NCI-H1694 (cell line): ENCODE measurements at regions not wholly inside any gene's neighbourhood (a gene's known extent, or its start where the extent isn't known, plus 50 kb on each side); places are given as distances from the start of the nearest gene placed in this dataset.
"Not testable (repeated sequence)": the region's sequence is repeated elsewhere in the genome, so short reads cannot be mapped to it uniquely, and the experiment has no call there.

Experiments used
- DNase-seq: peaks from one replicate; lab custom pipeline; 2025; lab: John Stamatoyannopoulos, UW

GRCh38 chr9:101991926-101992325, 253.5 kb upstream of the GRIN3A start:
- no peak for DNase-seq

DNA sequence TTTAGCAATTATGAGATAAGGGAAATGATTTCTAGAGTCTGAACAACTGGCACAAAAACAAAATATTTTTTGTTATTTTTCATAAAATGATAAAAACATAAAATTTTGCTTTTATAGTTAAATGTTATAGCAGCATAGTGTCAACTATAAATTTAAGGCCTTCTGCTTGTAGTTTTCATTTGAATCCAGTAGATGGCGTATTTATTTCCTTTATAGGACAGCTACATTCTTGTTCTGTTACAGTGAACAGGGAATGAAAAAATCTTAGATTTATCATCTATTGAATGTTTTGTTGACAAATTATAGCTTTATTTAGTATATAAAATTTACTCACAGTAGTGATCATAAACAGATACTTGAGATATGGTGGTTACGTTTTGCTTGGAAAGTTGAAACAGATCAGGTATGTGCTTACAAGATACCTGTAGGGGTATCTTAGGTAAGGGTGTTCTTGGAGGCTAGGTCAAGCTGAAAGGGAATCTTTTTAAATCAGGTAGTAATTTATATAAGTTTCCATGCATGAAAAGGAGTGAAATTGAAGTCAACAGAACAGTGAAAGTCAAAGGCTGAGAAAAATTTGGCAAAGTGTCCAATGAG, 239.3 kb upstream of the GRIN3A start:
- DNase-seq = no peak

DNA sequence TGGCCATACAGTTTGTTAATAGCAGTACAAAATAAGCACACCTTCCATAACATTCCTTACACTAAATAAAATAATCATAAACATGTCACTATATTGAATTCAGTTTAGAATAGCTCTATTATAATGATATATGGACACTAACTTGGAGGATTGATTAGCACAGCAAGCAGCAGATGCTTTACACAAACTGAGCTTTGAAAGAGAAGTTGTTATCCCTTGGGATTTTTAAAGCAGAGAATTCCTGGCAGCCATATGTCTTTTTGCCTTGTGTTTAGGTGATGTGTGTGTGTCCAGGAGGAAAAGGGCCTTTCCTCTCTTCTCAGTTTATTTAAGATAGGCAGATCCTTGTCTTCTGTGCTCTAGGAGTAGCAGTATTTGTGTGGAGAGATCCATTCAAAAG, 232.2 kb upstream of the GRIN3A start:
- DNase-seq = no peak

DNA sequence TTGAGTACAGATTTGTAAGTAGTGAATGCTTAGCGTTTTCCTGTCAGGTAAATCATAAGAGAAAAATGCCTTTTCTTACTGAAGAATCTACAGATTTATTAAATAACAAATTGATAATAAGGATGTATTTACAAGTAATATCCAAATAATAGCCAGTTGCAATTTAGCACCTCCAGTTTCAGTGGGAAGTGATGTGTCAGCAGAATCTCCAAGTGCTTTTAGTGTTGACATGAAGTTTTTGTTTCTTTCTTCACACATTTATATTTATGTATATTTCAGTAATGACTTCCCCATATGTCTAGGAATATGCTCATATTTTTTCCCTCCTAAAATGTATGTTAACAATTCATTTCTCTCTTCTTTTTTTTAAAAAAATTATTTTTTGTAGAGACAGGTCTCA, 229.9 kb upstream of the GRIN3A start:
- no peak for DNase-seq

DNA sequence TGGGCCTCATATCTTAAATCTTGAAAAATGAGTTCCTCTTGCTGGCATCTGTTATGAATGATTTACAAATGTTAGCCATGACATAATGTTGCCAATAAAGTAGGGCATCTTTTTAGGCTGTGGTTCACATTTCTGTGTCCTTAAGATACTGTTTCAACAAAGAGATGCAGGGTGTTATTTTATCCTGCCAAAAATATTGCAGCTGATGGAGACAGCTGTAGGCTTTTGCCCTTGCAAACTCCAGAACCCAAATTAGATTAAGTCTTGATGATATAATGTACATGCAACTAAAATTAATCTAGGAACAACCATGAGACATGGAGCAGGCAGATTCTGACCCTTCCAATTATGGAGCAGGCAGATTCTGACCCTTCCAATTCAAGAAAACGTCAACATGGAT, 228.2 kb upstream of the GRIN3A start:
- DNase-seq = no peak

DNA sequence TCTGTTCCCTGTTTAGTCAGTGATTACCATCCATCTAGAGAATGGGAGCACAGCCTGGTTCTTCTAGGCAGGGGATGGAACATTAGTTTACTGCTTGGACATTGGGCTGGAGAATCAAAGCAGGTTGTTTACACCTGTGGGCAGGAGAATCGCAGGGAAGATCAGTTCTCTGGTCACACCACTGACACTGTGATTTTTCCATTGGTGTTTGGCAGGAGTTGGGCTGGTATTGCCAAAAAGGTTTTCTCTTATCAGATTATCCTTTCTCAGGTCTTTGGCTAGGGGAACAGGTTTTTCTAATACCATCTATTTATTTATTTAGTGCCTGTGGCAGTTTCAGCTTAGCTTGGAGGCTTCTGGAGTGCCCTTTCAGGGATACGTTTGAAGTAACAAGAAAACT, 219.3 kb upstream of the GRIN3A start:
- no peak for DNase-seq

DNA sequence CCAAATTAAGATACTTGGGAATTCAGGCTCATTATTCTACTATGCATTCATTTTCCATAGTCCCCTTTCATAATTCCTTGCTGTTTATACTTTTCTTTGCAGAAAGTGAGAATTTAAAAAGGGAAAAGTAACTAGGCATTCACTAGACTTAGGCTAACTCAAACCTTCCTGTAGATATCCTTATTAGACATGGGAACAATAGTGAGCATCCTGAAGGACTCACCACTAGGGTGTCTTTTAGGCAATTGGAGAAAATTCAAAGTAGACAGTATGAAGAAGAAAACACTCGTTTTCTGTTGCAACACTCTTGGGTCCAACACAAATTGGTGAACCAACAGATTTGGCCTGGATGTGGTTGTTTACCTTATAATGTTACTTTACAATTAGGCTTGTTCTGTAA, 213.2 kb upstream of the GRIN3A start:
- no peak for DNase-seq

- DNase-seq = no peak
Measured at GRCh38 chr9:101931756-101932155, 193.3 kb upstream of the GRIN3A start.

DNA sequence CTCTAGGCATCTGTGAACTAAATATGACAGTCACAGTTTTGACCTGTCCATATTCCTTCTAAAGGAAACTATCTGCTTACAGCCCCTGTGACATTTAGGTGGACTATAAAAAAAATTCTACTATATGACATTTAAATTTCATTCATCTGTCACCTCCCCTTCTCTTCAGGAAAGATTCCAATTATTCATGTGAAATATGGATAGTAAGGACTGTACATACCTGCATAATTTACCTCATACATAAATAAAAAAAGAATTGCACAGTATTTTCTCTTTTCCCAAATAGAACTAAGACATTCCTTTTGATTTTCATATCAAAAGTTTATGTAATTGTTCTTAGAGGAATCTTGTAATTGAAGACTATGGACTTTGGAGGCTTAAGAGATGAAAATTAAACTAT, 192.3 kb upstream of the GRIN3A start:
- no peak for DNase-seq

- DNase-seq = no peak
Measured at GRCh38 chr9:101925498-101925897, 187.1 kb upstream of the GRIN3A start.

DNA sequence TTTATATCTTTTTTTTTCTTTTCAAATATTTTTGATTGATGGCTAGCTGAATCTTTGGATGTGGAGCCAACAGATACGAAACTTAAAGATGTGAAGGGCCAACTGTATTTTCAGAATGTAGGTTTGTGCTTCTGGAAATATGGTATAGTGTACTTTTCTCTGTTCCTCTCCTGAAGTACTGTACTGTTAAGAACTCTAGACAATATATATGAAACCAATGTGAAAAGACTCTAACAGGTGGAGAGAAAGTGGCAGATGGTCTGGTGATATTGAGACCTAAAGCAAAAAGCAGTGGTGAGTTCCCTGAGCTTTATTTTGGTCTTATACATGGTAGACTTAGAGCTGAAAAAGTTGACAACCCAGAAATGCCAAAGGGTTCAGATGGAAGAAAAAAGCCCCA, 185.0 kb upstream of the GRIN3A start:
- DNase-seq = no peak

DNA sequence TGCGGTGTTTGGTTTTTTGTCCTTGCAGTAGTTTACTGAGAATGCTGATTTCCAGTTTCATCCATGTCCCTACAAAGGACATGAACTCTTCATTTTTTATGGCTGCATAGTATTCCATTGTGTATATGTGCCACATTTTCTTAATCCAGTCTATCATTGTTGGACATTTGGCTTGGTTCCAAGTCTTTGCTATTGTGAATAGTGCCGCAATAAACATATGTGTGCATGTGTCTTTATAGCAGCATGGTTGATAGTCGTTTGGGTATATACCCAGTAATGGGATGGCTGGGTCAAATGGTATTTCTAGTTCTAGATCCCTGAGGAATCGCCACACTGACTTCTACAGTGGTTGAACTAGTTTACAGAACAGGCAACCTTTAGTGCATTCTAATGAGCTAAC, 178.5 kb upstream of the GRIN3A start:
- not testable (repeated sequence) for DNase-seq

- DNase-seq = no peak
Measured at GRCh38 chr9:101915482-101915881, 177.0 kb upstream of the GRIN3A start.

- DNase-seq = no peak
Measured at GRCh38 chr9:101912698-101913097, 174.3 kb upstream of the GRIN3A start.

- no peak for DNase-seq
Measured at GRCh38 chr9:101907466-101907865, 169.0 kb upstream of the GRIN3A start.

DNA sequence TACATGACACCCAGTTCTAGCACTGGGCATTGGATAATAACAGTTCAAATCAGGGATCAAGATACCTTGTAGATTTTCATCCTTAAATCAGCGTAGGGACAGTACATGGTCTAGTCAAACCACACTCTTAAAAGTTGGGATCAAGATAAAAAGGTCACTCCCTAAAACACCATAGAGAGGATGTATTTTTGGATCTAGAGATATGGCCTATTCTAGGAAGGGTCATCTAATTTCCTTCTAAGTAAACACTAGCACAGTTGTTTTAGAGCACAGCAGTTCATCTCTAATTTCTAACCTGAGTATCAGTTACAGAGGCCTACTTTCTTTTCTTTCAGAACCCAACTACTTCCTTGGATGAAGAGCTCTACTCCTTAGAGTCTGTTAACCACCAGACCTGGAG, 166.4 kb upstream of the GRIN3A start:
- DNase-seq = no peak

DNA sequence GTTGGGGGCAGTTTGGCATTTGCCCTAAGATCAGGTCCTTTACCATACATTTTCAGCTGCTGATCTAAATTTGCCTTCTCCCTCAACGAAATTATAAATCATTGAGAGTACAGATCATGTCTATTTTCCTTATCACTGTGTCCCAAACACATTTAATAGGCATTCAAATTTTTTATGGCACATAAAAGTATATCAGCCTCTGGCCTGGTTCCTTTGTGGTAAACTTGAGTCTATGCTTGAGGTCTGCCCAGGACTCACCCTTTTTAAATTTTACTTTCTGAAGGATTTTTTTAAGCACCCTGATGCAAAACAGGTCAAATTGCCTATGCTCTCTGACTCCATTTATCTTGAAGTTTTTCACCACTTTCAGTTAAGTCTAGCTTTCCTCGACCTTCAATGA, 163.6 kb upstream of the GRIN3A start:
- DNase-seq = no peak

DNA sequence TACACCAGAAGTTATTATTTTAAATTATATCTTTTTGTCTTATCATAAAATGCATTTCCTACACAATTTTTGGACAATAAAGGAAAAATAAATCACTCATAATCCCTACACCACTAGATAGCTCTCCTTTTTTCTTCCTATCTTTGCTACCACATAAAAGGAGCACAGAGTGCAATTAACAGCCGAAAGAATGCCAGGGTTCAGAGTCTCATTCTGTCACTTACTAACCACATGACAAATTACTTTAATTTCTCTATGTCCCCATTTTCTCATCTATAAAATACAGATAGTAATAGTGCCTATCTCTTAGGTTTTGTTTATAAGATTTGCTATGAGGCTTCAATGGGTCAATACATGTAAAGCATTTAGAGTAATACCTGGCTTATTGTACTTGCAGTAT, 158.7 kb upstream of the GRIN3A start:
- DNase-seq = no peak

DNA sequence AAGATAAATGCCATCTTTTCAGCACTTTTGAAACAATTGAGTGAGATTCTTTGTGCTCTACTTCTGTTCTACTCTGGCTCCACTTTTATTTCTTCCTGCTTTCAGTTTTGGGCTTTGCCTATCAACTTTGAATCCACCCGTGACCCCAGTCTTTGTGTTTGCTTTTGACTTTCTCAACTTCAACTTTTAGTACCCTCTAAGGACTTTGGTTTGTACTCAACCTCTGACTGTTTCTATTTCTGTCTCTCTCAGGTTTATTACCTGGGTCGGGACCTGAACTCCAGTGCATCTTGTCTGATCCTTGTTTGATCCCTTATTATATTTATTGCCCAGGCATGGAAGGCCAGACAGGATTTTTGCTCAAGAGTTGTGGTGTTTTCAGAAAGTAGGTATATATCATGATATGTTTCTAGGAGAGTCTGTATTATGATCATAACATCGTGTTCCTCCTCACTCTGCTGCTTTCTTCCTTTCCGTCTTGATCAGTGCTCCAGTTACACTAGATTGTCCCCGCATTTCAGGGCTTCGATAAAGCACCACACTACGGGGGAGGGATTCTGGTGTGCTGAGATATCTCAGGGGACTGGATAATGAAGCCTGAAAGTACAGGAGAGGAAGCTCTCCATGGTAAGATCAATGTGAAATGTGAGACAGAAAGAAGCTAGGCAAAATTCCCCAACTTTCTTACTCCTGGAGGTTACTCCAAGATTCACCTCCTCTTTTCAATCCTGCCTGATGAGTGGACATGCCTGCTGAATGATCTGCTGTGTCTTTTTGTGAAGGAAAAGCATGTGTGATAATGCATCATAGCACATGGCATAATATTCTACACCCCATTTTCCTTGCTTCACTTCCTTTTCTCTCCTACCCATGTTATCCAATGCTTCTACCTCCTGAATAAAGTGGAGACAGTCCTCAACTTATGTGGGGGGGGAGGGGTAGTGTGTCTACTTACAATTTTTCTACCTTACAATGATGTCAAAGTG, 155.5 kb upstream of the GRIN3A start:
- DNase-seq = no peak

DNA sequence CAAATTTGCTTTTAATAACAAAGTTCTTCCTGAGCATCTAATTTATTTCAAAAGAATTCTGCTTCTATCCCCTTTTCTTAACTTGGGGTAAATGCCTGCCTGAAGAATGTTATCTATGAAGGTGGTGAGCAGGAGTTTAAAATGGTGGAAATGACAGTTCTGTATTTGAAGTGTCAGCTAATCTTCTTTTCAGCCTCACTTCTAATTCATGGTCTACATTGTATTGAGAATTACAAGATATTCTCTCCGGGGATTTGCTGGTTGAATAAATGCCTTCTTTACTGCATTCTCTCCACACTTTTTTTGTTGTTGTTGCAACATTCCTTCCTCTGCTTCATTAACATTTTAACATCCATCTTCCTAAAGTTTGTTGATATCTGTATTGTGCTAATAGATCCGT, 143.1 kb upstream of the GRIN3A start:
- DNase-seq = no peak

DNA sequence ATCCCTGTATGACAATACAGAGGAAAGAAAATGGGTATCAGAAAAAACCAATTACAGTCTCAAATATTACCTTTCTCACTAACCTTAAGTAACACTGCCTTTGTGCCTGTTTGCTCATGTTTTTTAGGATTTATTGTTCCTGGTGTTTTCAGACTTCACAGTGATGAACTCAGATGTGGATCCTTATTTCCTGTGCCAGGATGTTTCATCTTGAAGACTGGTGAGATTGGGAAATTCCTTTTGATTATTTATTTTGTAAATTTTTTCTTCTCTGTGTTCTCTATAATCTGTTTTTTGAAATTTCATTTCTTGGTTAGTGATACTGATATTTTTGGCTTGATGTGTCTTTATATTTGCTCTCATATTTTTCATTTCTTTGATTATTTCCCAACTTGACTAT, 142.4 kb upstream of the GRIN3A start:
- DNase-seq = no peak

- no peak for DNase-seq
Measured at GRCh38 chr9:101878734-101879133, 140.3 kb upstream of the GRIN3A start.

DNA sequence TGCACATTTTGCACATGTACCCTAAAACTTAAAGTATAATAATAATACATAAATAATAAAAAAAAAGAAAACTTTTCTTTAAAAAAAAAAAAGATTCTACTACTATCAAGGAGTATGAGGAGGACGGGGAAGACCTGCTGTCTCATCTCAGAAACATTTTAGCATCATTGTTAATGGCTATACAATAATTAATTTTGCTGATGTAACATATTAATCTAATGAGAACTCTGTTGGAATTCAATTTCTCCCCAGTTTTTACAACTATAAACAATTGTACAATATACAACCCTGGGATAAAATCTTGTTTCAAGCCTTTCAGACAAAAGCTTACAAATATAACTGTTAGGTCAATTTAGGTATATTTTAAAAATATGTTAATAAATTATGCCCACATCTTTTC, 139.0 kb upstream of the GRIN3A start:
- DNase-seq = no peak

GRCh38 chr9:101861472-101861871, 123.0 kb upstream of the GRIN3A start:
- DNase-seq = no peak
